Suppressor macrophage treated with lipopolysaccharide for 1 hour (primary cell): ENCODE measurements at regions not wholly inside any gene's neighbourhood (a gene's known extent, or its start where the extent isn't known, plus 50 kb on each side); places are given as distances from the start of the nearest gene placed in this dataset.

ENCODE experiments used
- DNase-seq, 3 donors: peaks; one replicate each; pipeline ENCODE4 v3.0.0-alpha.2; 2020 to 2022

GRCh38 chr1:115139381-115139780 is 50.1 kb upstream of the TSPAN2 start:
- DNase-seq, result no peak
